ENCODE measurements at regions not wholly inside any gene's neighbourhood (a gene's known extent, or its start where the extent isn't known, plus 50 kb on each side); places are given as distances from the start of the nearest gene placed in this dataset.

DNA sequence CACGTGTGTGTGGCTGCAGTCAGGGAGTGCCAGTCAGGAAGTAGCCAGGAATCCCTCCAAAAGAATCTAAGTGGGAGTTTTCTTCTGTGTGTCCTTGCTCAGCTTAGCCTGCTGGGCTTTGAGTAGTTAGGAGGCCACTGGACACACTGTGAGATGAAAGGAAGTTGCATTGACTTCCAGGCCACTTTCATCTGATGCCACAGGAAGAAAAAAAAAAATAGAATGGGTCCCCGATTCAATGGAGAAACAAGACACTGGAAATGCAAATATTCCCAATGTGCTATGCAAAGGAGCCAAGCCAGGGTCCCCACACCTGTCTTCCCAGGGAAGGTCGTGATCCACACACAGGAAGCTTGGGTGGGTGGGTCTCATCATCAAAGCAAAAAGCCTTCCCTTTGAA is 95.6 kb upstream of the E2F8 start:
- Histone ChIP-seq H3K9ac (replicated peaks; ENCODE audit: extremely low read depth, insufficient read depth, low read length) (no peak overlapping the region), H3K9me3 (replicated peaks; ENCODE audit: control insufficient read depth, insufficient read depth, low read length) (no peaks in the 10 kb centered on the region), H3K27me3 (ENCODE audit: control insufficient read depth in 2 of 2, insufficient read depth in 2 of 2, low read length in 2 of 2) (peaks cover 12 to 16% of the 10 kb centered on the region in 2 experiments), H3K4me2 (ENCODE audit: insufficient read depth, low read length) (no peak overlapping the region), H3K79me2 (ENCODE audit: control insufficient read depth, insufficient read depth, low read length) (no peaks in the 10 kb centered on the region), H4K20me1 (replicated peaks; ENCODE audit: control insufficient read depth, extremely low read depth, insufficient read depth, low read length) (no peaks in the 10 kb centered on the region), H3K4me1 (ENCODE audit: control insufficient read depth, extremely low read depth, insufficient read depth, low read length) (no peaks in the 10 kb centered on the region), H3K36me3 (ENCODE audit: control insufficient read depth in 2 of 2, extremely low read depth in 1 of 2, insufficient read depth in 2 of 2, low read length in 2 of 2) (no peaks in the 10 kb centered on the region), H3K4me3 (replicated peaks in 1 of 3; ENCODE audit: insufficient read depth in 1 of 3, low read depth in 1 of 3, low read length in 3 of 3) (no peak overlapping the region), H3K9me1 (replicated peaks; ENCODE audit: control insufficient read depth, extremely low read depth, insufficient read depth, low read length) (no peaks in the 10 kb centered on the region), H3K27ac (ENCODE audit: insufficient read depth, low read depth, low read length) (no peak overlapping the region), H2AFZ (ENCODE audit: low read depth, low read length) (no peak overlapping the region)
- ChIA-PET POLR2A (no interaction called here), CTCF (interaction anchor here (1.0 to 1.6 kb wide), 3 partner anchors 10 to 266 kb away, joined by 3 to 9 read pairs (median 4); no protein-coding TSS in a partner anchor)
- no TSS peak for BruUV-seq (replicated peaks)
- dilution Hi-C loops (cut with MboI; ENCODE audit: extremely low pct_ligation_motif_present, low sequenced_read_pairs) = no loop called here
- FAIRE-seq = no peak
- intact Hi-C loops (cut with micrococcal nuclease) = no loop called here
- DNase-seq (ENCODE audit: low read depth, low spot score) = no peak
- no peak for TF ChIP-seq JUN (IDR thresholded peaks at IDR 0.05; ENCODE audit: borderline replicate concordance, insufficient read depth, insufficient read length, low read depth)
- no peak for TF ChIP-seq MYC (IDR thresholded peaks at IDR 0.05; ENCODE audit: low read depth, low read length)

DNA sequence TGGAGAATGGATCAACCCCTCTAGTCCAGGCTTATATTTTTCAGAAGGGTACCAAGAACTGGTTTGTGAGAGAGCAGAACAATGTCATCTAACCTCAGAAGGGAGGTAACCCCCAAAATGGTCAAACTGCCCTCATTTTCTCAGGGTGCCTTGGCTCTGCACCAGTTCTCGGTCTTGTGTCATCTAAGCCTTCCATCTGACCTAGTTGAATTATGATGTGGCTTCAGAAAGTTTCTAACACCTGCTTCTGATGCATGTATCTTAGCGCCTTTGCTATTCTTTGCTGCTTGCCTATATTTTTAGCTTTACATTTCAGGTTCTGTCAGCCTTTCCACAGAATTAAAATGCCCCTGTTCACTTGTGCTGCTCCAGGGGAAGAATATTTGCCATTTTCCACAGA is 91.7 kb upstream of the E2F8 start:
- FAIRE-seq (no peak), DNase-seq (ENCODE audit: low read depth, low spot score) (no peak)
- H3K4me3 ChIP-seq (replicated peaks in 1 of 3; ENCODE audit: insufficient read depth in 1 of 3, low read depth in 1 of 3, low read length in 3 of 3) = no peak overlapping the region
- H3K27me3 ChIP-seq (ENCODE audit: control insufficient read depth in 2 of 2, insufficient read depth in 2 of 2, low read length in 2 of 2) = peaks cover 0 to 5% of the 10 kb centered on the region in 2 experiments
- no peak overlapping the region for H3K9ac ChIP-seq (replicated peaks; ENCODE audit: extremely low read depth, insufficient read depth, low read length)
- ChIA-PET POLR2A (no interaction called here), CTCF (no interaction called here)
- no peaks in the 10 kb centered on the region for H3K79me2 ChIP-seq (ENCODE audit: control insufficient read depth, insufficient read depth, low read length)
- no peak overlapping the region for H3K27ac ChIP-seq (ENCODE audit: insufficient read depth, low read depth, low read length)
- H3K4me2 ChIP-seq (ENCODE audit: insufficient read depth, low read length) = no peak overlapping the region
- dilution Hi-C loops (cut with MboI; ENCODE audit: extremely low pct_ligation_motif_present, low sequenced_read_pairs) = no loop called here
- no TSS peak for BruUV-seq (replicated peaks)
- no peaks in the 10 kb centered on the region for H3K9me3 ChIP-seq (replicated peaks; ENCODE audit: control insufficient read depth, insufficient read depth, low read length)
- intact Hi-C loops (cut with micrococcal nuclease) = no loop called here
- no peaks in the 10 kb centered on the region for H3K4me1 ChIP-seq (ENCODE audit: control insufficient read depth, extremely low read depth, insufficient read depth, low read length)
- H3K36me3 ChIP-seq (ENCODE audit: control insufficient read depth in 2 of 2, extremely low read depth in 1 of 2, insufficient read depth in 2 of 2, low read length in 2 of 2) = no peaks in the 10 kb centered on the region
- H4K20me1 ChIP-seq (replicated peaks; ENCODE audit: control insufficient read depth, extremely low read depth, insufficient read depth, low read length) = no peaks in the 10 kb centered on the region
- H3K9me1 ChIP-seq (replicated peaks; ENCODE audit: control insufficient read depth, extremely low read depth, insufficient read depth, low read length) = no peaks in the 10 kb centered on the region
- TF ChIP-seq MYC (IDR thresholded peaks at IDR 0.05; ENCODE audit: low read depth, low read length) (no peak), POLR2AphosphoS5 (IDR thresholded peaks at IDR 0.05; ENCODE audit: insufficient read depth, low read depth, low read length) (no peak), GATA2 (IDR thresholded peaks at IDR 0.05; ENCODE audit: insufficient read depth, insufficient read length, low read depth, low read length) (no peak)
- TF ChIP-seq, protein P1, sequence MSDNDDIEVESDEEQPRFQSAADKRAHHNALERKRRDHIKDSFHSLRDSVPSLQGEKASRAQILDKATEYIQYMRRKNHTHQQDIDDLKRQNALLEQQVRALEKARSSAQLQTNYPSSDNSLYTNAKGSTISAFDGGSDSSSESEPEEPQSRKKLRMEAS (IDR thresholded peaks at IDR 0.05; ENCODE audit: insufficient read depth, insufficient read length) = no peak
- TF ChIP-seq, protein P2, sequence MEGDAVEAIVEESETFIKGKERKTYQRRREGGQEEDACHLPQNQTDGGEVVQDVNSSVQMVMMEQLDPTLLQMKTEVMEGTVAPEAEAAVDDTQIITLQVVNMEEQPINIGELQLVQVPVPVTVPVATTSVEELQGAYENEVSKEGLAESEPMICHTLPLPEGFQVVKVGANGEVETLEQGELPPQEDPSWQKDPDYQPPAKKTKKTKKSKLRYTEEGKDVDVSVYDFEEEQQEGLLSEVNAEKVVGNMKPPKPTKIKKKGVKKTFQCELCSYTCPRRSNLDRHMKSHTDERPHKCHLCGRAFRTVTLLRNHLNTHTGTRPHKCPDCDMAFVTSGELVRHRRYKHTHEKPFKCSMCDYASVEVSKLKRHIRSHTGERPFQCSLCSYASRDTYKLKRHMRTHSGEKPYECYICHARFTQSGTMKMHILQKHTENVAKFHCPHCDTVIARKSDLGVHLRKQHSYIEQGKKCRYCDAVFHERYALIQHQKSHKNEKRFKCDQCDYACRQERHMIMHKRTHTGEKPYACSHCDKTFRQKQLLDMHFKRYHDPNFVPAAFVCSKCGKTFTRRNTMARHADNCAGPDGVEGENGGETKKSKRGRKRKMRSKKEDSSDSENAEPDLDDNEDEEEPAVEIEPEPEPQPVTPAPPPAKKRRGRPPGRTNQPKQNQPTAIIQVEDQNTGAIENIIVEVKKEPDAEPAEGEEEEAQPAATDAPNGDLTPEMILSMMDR (IDR thresholded peaks at IDR 0.05; ENCODE audit: extremely low read depth in 1 of 2, insufficient read depth in 1 of 2, low read depth in 1 of 2, low read length in 2 of 2) = no peak
- no peak overlapping the region for H2AFZ ChIP-seq (ENCODE audit: low read depth, low read length)

Data from endothelial cell of umbilical vein (primary cell).